Tibial nerve (tissue), 4 donors: ENCODE measurements at regions not wholly inside any gene's neighbourhood (a gene's known extent, or its start where the extent isn't known, plus 50 kb on each side); places are given as distances from the start of the nearest gene placed in this dataset.

ENCODE experiments used
- DNase-seq, 2 donors: peaks; one replicate each; pipeline ENCODE4 v3.0.0-alpha.2; 2019; ENCODE audit warnings: low spot score in 2 of 2
- H3K27ac ChIP-seq, 4 donors: fragments of 200-600 bp; sonication (generic) in 3 of 4; one replicate each; pipeline ENCODE4 v1.5.1; 2017 to 2019; ENCODE audit warnings: mild to moderate bottlenecking in 1 of 4
- H3K27me3 ChIP-seq, 2 donors: fragments of 200-600 bp; sonication (generic) in 1 of 2; one replicate each; pipeline versions ENCODE4 v1.5.1 to v1.6.0; 2017 to 2019
- H3K36me3 ChIP-seq, 3 donors: fragments of 200-600 bp; sonication (generic); one replicate each; pipeline ENCODE4 v1.5.1; 2018 to 2019
- H3K4me1 ChIP-seq, 4 donors: fragments of 200-600 bp; sonication (generic) in 3 of 4; one replicate each; pipeline ENCODE4 v1.5.1; 2017 to 2019
- H3K4me3 ChIP-seq, 4 donors: fragments of 200-600 bp; sonication (generic) in 3 of 4; one replicate each; pipeline ENCODE4 v1.5.1; 2017 to 2019; ENCODE audit warnings: mild to moderate bottlenecking in 1 of 4, moderate library complexity in 1 of 4
- H3K9me3 ChIP-seq, 4 donors: fragments of 200-600 bp; sonication (generic) in 3 of 4; one replicate each; pipeline ENCODE4 v1.5.1; 2017 to 2019
- EP300 ChIP-seq, 2 donors: sonication (generic); formaldehyde crosslinking; IDR thresholded peaks; one replicate each; pipeline ENCODE4 v1.6.1; 2017; ENCODE audit warnings: antibody characterized with exemption in 2 of 2, mild to moderate bottlenecking in 1 of 2
- POLR2A ChIP-seq, 2 donors: fragments of 450-650 bp; IDR thresholded peaks; one replicate each; pipeline ENCODE4 v1.6.1; 2017; ENCODE audit warnings: antibody characterized with exemption in 2 of 2, mild to moderate bottlenecking in 2 of 2, moderate library complexity in 2 of 2
- WGBS, 2 donors: methylation state at CpG; one replicate each; pipeline ENCODE4 v1.1.5; 2018; 5-methylcytosine and 5-hydroxymethylcytosine counted together
- TF ChIP-seq, protein P1 (sequence below), 5 experiments: fragments of 200-600 bp in 3 of 5; fragments of 450-650 bp in 2 of 5; sonication (generic) in 3 of 5; IDR thresholded peaks; one replicate each; pipeline ENCODE4 v1.5.1; 2016 to 2019; ENCODE audit warnings: antibody characterized with exemption in 5 of 5, mild to moderate bottlenecking in 3 of 5, moderate library complexity in 2 of 5

DNA sequence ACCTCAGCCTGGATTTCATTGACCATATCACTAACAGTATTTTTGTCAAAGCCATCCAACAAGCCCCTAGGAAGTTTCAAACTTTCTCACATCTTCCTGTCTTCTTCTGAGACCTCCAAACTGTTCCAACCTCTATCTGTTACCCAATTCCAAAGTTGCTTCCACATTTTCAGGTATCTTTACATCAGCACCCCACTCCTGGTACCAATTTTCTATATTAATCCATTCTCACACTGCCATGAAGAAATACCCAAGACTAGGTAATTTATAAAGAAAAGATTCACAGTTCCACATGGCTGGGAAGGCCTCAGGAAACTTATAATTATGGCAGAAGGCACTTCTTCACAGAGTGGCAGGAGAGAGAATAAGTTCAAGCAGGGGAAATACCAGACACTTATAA lies 571.9 kb upstream of the PHF14 start:
- peaks cover 0 to 17% (median 0%) of the 10 kb centered on the region in 4 donors for H3K9me3 ChIP-seq
- H3K27me3 ChIP-seq = no peaks in the 10 kb centered on the region
- TF ChIP-seq, protein P1, sequence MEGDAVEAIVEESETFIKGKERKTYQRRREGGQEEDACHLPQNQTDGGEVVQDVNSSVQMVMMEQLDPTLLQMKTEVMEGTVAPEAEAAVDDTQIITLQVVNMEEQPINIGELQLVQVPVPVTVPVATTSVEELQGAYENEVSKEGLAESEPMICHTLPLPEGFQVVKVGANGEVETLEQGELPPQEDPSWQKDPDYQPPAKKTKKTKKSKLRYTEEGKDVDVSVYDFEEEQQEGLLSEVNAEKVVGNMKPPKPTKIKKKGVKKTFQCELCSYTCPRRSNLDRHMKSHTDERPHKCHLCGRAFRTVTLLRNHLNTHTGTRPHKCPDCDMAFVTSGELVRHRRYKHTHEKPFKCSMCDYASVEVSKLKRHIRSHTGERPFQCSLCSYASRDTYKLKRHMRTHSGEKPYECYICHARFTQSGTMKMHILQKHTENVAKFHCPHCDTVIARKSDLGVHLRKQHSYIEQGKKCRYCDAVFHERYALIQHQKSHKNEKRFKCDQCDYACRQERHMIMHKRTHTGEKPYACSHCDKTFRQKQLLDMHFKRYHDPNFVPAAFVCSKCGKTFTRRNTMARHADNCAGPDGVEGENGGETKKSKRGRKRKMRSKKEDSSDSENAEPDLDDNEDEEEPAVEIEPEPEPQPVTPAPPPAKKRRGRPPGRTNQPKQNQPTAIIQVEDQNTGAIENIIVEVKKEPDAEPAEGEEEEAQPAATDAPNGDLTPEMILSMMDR (IDR thresholded peaks at IDR 0.05) = no peak
- TF ChIP-seq POLR2A (IDR thresholded peaks at IDR 0.05) (no peak), EP300 (IDR thresholded peaks at IDR 0.05) (no peak)
- no peak for DNase-seq
- H3K36me3 ChIP-seq = no peaks in the 10 kb centered on the region
- no peaks in the 10 kb centered on the region for H3K4me1 ChIP-seq
- H3K4me3 ChIP-seq = no peak overlapping the region
- no peak overlapping the region for H3K27ac ChIP-seq

DNA sequence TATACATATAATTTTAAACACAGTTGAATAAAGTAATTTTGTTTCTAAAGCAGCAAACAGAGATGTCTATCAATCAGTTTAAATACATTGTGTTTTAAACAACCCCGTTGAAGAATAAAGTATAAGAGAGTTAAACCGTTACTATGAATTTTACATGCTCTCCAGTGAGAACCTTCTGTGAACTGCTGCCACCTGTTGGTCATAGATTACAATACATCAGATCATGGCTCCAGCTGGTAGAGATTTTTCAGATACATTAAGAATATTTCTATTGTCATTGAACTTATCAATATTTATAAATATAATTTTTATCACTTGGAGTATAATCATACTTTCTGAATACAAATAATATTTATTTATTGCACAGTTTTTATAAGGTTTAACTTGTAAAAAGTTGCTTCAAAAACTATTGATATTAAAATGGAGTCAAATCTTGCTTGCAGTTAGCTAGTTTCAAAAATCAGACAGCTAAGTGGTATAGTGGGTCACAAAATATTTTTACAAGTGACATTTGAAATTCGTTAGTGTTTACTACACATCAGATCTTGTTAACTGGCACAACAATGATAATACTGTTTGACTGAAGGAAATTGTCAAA lies 561.2 kb upstream of the PHF14 start:
- Histone ChIP-seq H3K27me3 (no peaks in the 10 kb centered on the region), H3K9me3 (no peaks in the 10 kb centered on the region), H3K27ac (no peak overlapping the region), H3K36me3 (no peaks in the 10 kb centered on the region), H3K4me3 (no peak overlapping the region), H3K4me1 (no peaks in the 10 kb centered on the region)
- WGBS, 2 donors = 3% methylated on average over 3 of the region's 3 CpGs
- DNase-seq = peak in 1 of 2 donors; percentile 42
- TF ChIP-seq POLR2A (IDR thresholded peaks at IDR 0.05) (no peak), EP300 (IDR thresholded peaks at IDR 0.05) (no peak)
- TF ChIP-seq, protein P1 (IDR thresholded peaks at IDR 0.05) = peak in 4 of 5 experiments; percentile 32 to 62 (median 44)

DNA sequence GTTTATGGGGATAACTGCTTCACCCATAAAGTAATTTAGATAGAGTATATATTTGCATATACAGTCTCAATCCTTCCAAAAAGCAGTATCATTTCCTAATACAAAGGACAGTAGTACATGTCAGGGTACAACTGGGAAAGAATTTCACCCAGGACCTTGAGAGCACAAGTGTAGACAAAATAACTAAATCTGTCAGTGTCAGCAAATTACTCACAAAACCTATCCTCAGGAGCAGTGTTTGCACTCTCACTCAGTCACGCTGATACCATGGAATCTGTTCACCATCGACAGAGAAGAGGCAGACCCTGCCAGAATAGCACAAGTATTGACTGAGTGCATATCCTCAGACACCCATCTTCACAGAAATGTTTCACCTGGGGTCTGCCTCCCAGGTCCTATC lies 554.7 kb upstream of the PHF14 start:
- Histone ChIP-seq H3K27ac (no peak overlapping the region), H3K36me3 (no peaks in the 10 kb centered on the region), H3K9me3 (no peaks in the 10 kb centered on the region), H3K27me3 (no peaks in the 10 kb centered on the region), H3K4me3 (no peak overlapping the region), H3K4me1 (no peaks in the 10 kb centered on the region)
- 64 to 77% methylated on average over 2 of the region's 2 CpGs for WGBS, 2 donors
- no peak for DNase-seq
- no peak for TF ChIP-seq EP300 (IDR thresholded peaks at IDR 0.05)
- TF ChIP-seq, protein P1 (IDR thresholded peaks at IDR 0.05) = no peak

DNA sequence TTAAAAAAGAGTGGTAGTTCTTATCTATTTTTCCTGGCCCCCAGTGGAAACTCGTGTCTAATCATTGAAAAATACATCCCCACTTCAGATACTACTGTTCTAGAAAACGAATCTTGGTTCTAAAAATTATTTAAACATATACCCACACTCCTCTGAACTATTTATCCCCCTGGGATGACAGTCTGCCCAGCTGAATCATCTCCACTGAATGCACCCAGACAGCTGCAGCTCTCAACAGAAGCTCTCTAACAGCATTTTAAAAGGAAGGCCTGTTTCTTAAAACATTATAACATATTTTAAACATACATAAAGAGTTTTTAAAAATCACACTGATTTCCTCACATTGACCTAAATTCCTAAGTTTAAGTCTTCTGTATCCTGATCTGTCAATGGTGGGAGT lies 544.6 kb upstream of the PHF14 start:
- Histone ChIP-seq H3K4me1 (peaks cover 0 to 5% (median 0%) of the 10 kb centered on the region in 4 donors), H3K27ac (no peak overlapping the region), H3K4me3 (no peak overlapping the region), H3K27me3 (no peaks in the 10 kb centered on the region), H3K9me3 (no peaks in the 10 kb centered on the region), H3K36me3 (no peaks in the 10 kb centered on the region)
- no peak for TF ChIP-seq POLR2A (IDR thresholded peaks at IDR 0.05)
- TF ChIP-seq, protein P1 (IDR thresholded peaks at IDR 0.05) = no peak
- WGBS, 2 donors = 20 to 30% methylated on average over 2 of the region's 2 CpGs
- no peak for DNase-seq

DNA sequence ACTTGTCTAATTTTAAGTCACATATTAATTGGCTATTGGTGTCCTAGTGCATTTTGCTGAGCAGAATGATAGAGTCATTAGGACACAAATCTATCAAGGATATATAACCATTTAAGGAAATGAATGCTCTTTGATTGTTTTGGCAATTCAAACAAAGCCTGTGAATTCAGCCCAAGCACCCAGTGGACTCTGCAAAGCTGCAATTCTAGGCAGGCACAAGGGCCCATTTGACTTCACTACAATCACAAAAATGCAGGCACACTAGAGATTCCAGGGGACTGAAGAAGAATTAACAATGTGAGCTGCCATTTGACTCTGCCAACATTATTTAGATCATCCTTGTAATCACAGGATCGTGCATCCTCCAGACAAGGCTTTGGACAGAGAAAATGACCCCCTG lies 544.2 kb upstream of the PHF14 start:
- 10 to 25% methylated on average over 1 of the region's 1 CpG for WGBS, 2 donors
- H3K4me3 ChIP-seq = no peak overlapping the region
- no peak overlapping the region for H3K27ac ChIP-seq
- H3K27me3 ChIP-seq = no peaks in the 10 kb centered on the region
- H3K36me3 ChIP-seq = no peaks in the 10 kb centered on the region
- no peak for DNase-seq
- no peaks in the 10 kb centered on the region for H3K9me3 ChIP-seq
- TF ChIP-seq POLR2A (IDR thresholded peaks at IDR 0.05) (no peak), EP300 (IDR thresholded peaks at IDR 0.05) (no peak)
- TF ChIP-seq, protein P1 (IDR thresholded peaks at IDR 0.05) = no peak
- H3K4me1 ChIP-seq = peaks cover 0 to 5% (median 0%) of the 10 kb centered on the region in 4 donors
